K562 (cell line): ENCODE measurements at regions not wholly inside any gene's neighbourhood (a gene's known extent, or its start where the extent isn't known, plus 50 kb on each side); places are given as distances from the start of the nearest gene placed in this dataset.

Experiments
- BCLAF1 ChIP-seq, 2 experiments: fragments of 450-650 bp in 1 of 2; IDR thresholded peaks; 2 replicates each; pipeline ENCODE4 v1.6.1; 2011 to 2017; ENCODE audit warnings: low read depth in 2 of 2, antibody characterized with exemption in 1 of 2, borderline replicate concordance in 1 of 2, low read length in 1 of 2, mild to moderate bottlenecking in 1 of 2, mixed read lengths in 1 of 2; ENCODE audit not compliant: control insufficient read depth in 1 of 2
- CREM ChIP-seq: IDR thresholded peaks from 2 replicates; pipeline ENCODE4 v1.6.1; 2014; ENCODE audit warnings: antibody characterized with exemption, low read depth
- PML ChIP-seq: IDR thresholded peaks from 2 replicates; pipeline ENCODE4 v1.6.1; 2012; ENCODE audit warnings: low read length, inconsistent platforms
- SRSF3 ChIP-seq: fragments of 200-400 bp; formaldehyde crosslinking; IDR thresholded peaks from 2 replicates; pipeline ENCODE4 v1.6.1; 2016; ENCODE audit warnings: mild to moderate bottlenecking, low read length, moderate library complexity; ENCODE audit not compliant: insufficient read depth

- TF ChIP-seq SRSF3 (no peak), CREM (no peak), BCLAF1 (IDR thresholded peaks at IDR 0.05; ENCODE audit: borderline replicate concordance in 1 of 2, control insufficient read depth in 1 of 2, low read depth in 2 of 2, low read length in 1 of 2) (no peak), PML (no peak)
Measured at GRCh38 chr2:15706986-15707632, 115.4 kb downstream of the DDX1 start.
